GM23338 (cell line): ENCODE measurements at regions not wholly inside any gene's neighbourhood (a gene's known extent, or its start where the extent isn't known, plus 50 kb on each side); places are given as distances from the start of the nearest gene placed in this dataset.

Experiments used
- ATAC-seq: fragments of 200-7000 bp; cut with Tn5 transposase; 3 replicates; pipeline ENCODE4 v1.9.1; 2020
- DNase-seq: peaks from one replicate; pipeline ENCODE4 v3.0.0-alpha.2; 2015; ENCODE audit warnings: low spot score
- H2AFZ ChIP-seq: fragments of 200-600 bp; sonication (generic); 2 replicates; pipeline ENCODE4 v1.8.0; 2016; ENCODE audit warnings: antibody characterized with exemption, mild to moderate bottlenecking, moderate library complexity
- H3F3A ChIP-seq: fragments of 200-600 bp; sonication (generic); replicated peaks from 2 replicates; pipeline ENCODE4 v1.8.0; 2017; ENCODE audit warnings: antibody characterized with exemption, mixed run types, low read depth
- H3K27ac ChIP-seq: fragments of 200-600 bp; sonication (generic); 2 replicates; pipeline ENCODE4 v1.6.1; 2016; ENCODE audit warnings: low read depth
- H3K27me3 ChIP-seq: fragments of 200-600 bp; sonication (generic); 2 replicates; pipeline ENCODE4 v1.8.0; 2016; ENCODE audit warnings: mild to moderate bottlenecking, mixed run types, moderate library complexity; ENCODE audit not compliant: insufficient read depth
- H3K36me3 ChIP-seq: fragments of 200-600 bp; sonication (generic); 2 replicates; pipeline ENCODE4 v1.8.0; 2016; ENCODE audit warnings: mild to moderate bottlenecking; ENCODE audit not compliant: insufficient read depth
- H3K4me1 ChIP-seq: fragments of 200-600 bp; sonication (generic); 2 replicates; pipeline ENCODE4 v1.8.0; 2016; ENCODE audit warnings: mild to moderate bottlenecking, moderate library complexity; ENCODE audit not compliant: insufficient read depth
- H3K4me2 ChIP-seq: fragments of 200-600 bp; sonication (generic); 2 replicates; pipeline ENCODE4 v1.7.1; 2017; ENCODE audit warnings: mixed run types
- H3K4me3 ChIP-seq: fragments of 200-600 bp; sonication (generic); 2 replicates; pipeline ENCODE4 v1.6.1; 2016; ENCODE audit warnings: mixed run types
- H3K79me2 ChIP-seq: fragments of 200-600 bp; sonication (generic); replicated peaks from 2 replicates; pipeline ENCODE4 v1.8.0; 2017; ENCODE audit warnings: mild to moderate bottlenecking; ENCODE audit not compliant: insufficient read depth
- H3K9me2 ChIP-seq: fragments of 200-600 bp; sonication (generic); 2 replicates; pipeline ENCODE4 v1.8.0; 2017; ENCODE audit not compliant: insufficient read depth
- H4K20me1 ChIP-seq: fragments of 200-600 bp; sonication (generic); replicated peaks from 2 replicates; pipeline ENCODE4 v1.8.0; 2017; ENCODE audit warnings: mild to moderate bottlenecking; ENCODE audit not compliant: insufficient read depth
- H3K27ac Mint-ChIP-seq: 2 replicates; pipeline ENCODE4 v1.8.0; 2020; ENCODE audit warnings: inconsistent platforms, mild to moderate bottlenecking, moderate library complexity, mixed read lengths
- H3K27me3 Mint-ChIP-seq: 3 replicates; pipeline ENCODE4 v1.8.0; 2022; ENCODE audit warnings: low read depth, mild to moderate bottlenecking, moderate library complexity, mixed read lengths, inconsistent platforms; ENCODE audit not compliant: insufficient read depth, poor library complexity
- H3K36me3 Mint-ChIP-seq: 3 replicates; pipeline ENCODE4 v1.8.0; 2021; ENCODE audit warnings: low read depth, mild to moderate bottlenecking, inconsistent platforms, moderate library complexity, mixed read lengths
- H3K4me1 Mint-ChIP-seq: 3 replicates; pipeline ENCODE4 v1.8.0; 2020; ENCODE audit warnings: mild to moderate bottlenecking, inconsistent platforms, mixed read lengths
- H3K4me3 Mint-ChIP-seq: 3 replicates; pipeline ENCODE4 v1.8.0; 2021; ENCODE audit warnings: moderate library complexity, mild to moderate bottlenecking, inconsistent platforms, mixed read lengths
- H3K9me3 Mint-ChIP-seq: 3 replicates; pipeline ENCODE4 v1.8.0; 2020; ENCODE audit warnings: moderate library complexity, mild to moderate bottlenecking, inconsistent platforms, mixed read lengths
- EZH2 ChIP-seq: fragments of 200-600 bp; sonication (generic); IDR thresholded peaks from one replicate; pipeline ENCODE4 v1.8.0; 2017; ENCODE audit warnings: antibody characterized with exemption, mild to moderate bottlenecking, low read depth; ENCODE audit not compliant: unreplicated experiment
- JUNB ChIP-seq: IDR thresholded peaks from one replicate; pipeline ENCODE4 v1.6.1; 2016; ENCODE audit warnings: antibody characterized with exemption; ENCODE audit not compliant: unreplicated experiment
- NANOG ChIP-seq: IDR thresholded peaks from 2 replicates; pipeline ENCODE4 v1.6.1; 2016; ENCODE audit warnings: antibody characterized with exemption, borderline replicate concordance
- STAT1 ChIP-seq: IDR thresholded peaks from one replicate; pipeline ENCODE4 v1.6.1; 2016; ENCODE audit warnings: antibody characterized with exemption; ENCODE audit not compliant: unreplicated experiment
- ZNF114 ChIP-seq: fragments of 250-450 bp; sonication (Bioruptor Pico); IDR thresholded peaks from 2 replicates; pipeline ENCODE4 v1.5.0; 2020; ENCODE audit warnings: mild to moderate bottlenecking, moderate library complexity
- ZNF331 ChIP-seq: fragments of 250-450 bp; sonication (Bioruptor Pico); IDR thresholded peaks from 2 replicates; pipeline ENCODE4 v1.5.0; 2020; ENCODE audit warnings: low read depth, mild to moderate bottlenecking, moderate library complexity
- TF ChIP-seq, protein P1 (sequence below): fragments of 250-450 bp; sonication (Bioruptor Pico); IDR thresholded peaks from 2 replicates; pipeline ENCODE4 v1.5.0; 2020; ENCODE audit warnings: mild to moderate bottlenecking, moderate library complexity

- TF ChIP-seq, protein P1, sequence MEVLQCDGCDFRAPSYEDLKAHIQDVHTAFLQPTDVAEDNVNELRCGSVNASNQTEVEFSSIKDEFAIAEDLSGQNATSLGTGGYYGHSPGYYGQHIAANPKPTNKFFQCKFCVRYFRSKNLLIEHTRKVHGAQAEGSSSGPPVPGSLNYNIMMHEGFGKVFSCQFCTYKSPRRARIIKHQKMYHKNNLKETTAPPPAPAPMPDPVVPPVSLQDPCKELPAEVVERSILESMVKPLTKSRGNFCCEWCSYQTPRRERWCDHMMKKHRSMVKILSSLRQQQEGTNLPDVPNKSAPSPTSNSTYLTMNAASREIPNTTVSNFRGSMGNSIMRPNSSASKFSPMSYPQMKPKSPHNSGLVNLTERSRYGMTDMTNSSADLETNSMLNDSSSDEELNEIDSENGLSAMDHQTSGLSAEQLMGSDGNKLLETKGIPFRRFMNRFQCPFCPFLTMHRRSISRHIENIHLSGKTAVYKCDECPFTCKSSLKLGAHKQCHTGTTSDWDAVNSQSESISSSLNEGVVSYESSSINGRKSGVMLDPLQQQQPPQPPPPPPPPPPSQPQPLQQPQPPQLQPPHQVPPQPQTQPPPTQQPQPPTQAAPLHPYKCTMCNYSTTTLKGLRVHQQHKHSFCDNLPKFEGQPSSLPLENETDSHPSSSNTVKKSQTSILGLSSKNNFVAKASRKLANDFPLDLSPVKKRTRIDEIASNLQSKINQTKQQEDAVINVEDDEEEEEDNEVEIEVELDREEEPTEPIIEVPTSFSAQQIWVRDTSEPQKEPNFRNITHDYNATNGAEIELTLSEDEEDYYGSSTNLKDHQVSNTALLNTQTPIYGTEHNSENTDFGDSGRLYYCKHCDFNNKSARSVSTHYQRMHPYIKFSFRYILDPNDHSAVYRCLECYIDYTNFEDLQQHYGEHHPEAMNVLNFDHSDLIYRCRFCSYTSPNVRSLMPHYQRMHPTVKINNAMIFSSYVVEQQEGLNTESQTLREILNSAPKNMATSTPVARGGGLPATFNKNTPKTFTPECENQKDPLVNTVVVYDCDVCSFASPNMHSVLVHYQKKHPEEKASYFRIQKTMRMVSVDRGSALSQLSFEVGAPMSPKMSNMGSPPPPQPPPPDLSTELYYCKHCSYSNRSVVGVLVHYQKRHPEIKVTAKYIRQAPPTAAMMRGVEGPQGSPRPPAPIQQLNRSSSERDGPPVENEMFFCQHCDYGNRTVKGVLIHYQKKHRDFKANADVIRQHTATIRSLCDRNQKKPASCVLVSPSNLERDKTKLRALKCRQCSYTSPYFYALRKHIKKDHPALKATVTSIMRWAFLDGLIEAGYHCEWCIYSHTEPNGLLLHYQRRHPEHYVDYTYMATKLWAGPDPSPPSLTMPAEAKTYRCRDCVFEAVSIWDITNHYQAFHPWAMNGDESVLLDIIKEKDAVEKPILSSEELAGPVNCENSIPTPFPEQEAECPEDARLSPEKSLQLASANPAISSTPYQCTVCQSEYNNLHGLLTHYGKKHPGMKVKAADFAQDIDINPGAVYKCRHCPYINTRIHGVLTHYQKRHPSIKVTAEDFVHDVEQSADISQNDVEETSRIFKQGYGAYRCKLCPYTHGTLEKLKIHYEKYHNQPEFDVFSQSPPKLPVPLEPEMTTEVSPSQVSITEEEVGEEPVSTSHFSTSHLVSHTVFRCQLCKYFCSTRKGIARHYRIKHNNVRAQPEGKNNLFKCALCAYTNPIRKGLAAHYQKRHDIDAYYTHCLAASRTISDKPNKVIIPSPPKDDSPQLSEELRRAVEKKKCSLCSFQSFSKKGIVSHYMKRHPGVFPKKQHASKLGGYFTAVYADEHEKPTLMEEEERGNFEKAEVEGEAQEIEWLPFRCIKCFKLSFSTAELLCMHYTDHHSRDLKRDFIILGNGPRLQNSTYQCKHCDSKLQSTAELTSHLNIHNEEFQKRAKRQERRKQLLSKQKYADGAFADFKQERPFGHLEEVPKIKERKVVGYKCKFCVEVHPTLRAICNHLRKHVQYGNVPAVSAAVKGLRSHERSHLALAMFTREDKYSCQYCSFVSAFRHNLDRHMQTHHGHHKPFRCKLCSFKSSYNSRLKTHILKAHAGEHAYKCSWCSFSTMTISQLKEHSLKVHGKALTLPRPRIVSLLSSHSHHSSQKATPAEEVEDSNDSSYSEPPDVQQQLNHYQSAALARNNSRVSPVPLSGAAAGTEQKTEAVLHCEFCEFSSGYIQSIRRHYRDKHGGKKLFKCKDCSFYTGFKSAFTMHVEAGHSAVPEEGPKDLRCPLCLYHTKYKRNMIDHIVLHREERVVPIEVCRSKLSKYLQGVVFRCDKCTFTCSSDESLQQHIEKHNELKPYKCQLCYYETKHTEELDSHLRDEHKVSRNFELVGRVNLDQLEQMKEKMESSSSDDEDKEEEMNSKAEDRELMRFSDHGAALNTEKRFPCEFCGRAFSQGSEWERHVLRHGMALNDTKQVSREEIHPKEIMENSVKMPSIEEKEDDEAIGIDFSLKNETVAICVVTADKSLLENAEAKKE (CRISPR knock-in tag), result no peak
- TF ChIP-seq ZNF114 (CRISPR knock-in tag) (no peak), STAT1 (no peak), ZNF331 (no peak), JUNB (no peak)
These were observed 89.4 kb downstream of the ATP23 start (continued) for GRCh38 chr12:58030566-58031279.

GRCh38 chr12:58032156-58032555 is 90.8 kb downstream of the ATP23 start:
- DNase-seq (no peak), ATAC-seq (no peak)
- Histone ChIP-seq H3F3A (no peaks in the 10 kb centered on the region), H4K20me1 (no peaks in the 10 kb centered on the region), H3K79me2 (no peaks in the 10 kb centered on the region), H3K4me1 (no peaks in the 10 kb centered on the region), H3K4me2 (no peak overlapping the region), H3K27ac (no peak overlapping the region), H3K4me3 (no peak overlapping the region), H3K9me2 (peaks cover 10% of the 10 kb centered on the region), H3K36me3 (no peaks in the 10 kb centered on the region; the same call in 1 of the 2 replicates), H3K27me3 (no peaks in the 10 kb centered on the region), H2AFZ (no peak overlapping the region)
- H3K4me3 Mint-ChIP-seq, result no peak overlapping the region
- no peaks in the 10 kb centered on the region for H3K4me1 Mint-ChIP-seq
- H3K27me3 Mint-ChIP-seq, result no peaks in the 10 kb centered on the region
- peaks cover 42% of the 10 kb centered on the region for H3K9me3 Mint-ChIP-seq
- H3K27ac Mint-ChIP-seq, result no peak overlapping the region
- peaks cover 22% of the 10 kb centered on the region for H3K36me3 Mint-ChIP-seq
- TF ChIP-seq EZH2 (no peak), STAT1 (no peak), NANOG (no peak), ZNF114 (CRISPR knock-in tag) (no peak)
- TF ChIP-seq, protein P1 (CRISPR knock-in tag), result no peak
